HCT116 (cell line): ENCODE measurements at regions not wholly inside any gene's neighbourhood (a gene's known extent, or its start where the extent isn't known, plus 50 kb on each side); places are given as distances from the start of the nearest gene placed in this dataset.
A peak's percentile ranks its signal among the peaks of the same experiment; 100 is the strongest.
"Not testable (repeated sequence)": the region's sequence is repeated elsewhere in the genome, so short reads cannot be mapped to it uniquely, and the experiment has no call there.

ENCODE experiments used
- ATAC-seq: fragments of 200-7000 bp; cut with Tn5 transposase; 2 replicates; pipeline ENCODE4 v1.9.1; 2020; ENCODE audit warnings: mild to moderate bottlenecking, moderate library complexity
- BruUV-seq: library from RNA; stranded (reverse); fragments of 400-500 nt; replicated peaks from 2 replicates; lab custom pipeline; 2021; lab: Mats Ljungman, UMichigan
- CTCF ChIA-PET: fragments of 300-600 bp; sonication (Branson Sonifier 250); formaldehyde crosslinking; loops from one replicate; lab custom pipeline; 2021; ENCODE audit warnings: antibody characterized with exemption; lab: Charles Lee
- POLR2A ChIA-PET: fragments of 300-600, 350-600 bp; sonication (Branson Sonifier 250); formaldehyde crosslinking; loops from one replicate; lab custom pipeline; 2021; ENCODE audit warnings: antibody characterized with exemption; lab: Charles Lee
- RAD21 ChIA-PET, 2 experiments: fragments of 300-600 bp; sonication (Branson Sonifier 250); formaldehyde crosslinking; loops; one replicate each; lab custom pipeline; 2023; ENCODE audit warnings: low total read pairs in 2 of 2; ENCODE audit not compliant: uncharacterized antibody in 2 of 2, unreplicated experiment in 2 of 2, low non-redundant PET in 1 of 2; lab: Charles Lee
- DNase-seq: peaks from one replicate; pipeline ENCODE4 v3.0.0-alpha.2; 2010; ENCODE audit warnings: low read depth, low spot score
- H2AFZ ChIP-seq: fragments of 200-600 bp; shearing (Covaris generic), sonication (generic); 2 replicates; pipeline ENCODE4 v1.6.1; 2017; ENCODE audit warnings: low read depth, mixed run types, mixed read lengths, antibody characterized with exemption, low read length; ENCODE audit not compliant: poor library complexity, severe bottlenecking
- H3K27ac ChIP-seq: 2 replicates; pipeline ENCODE4 v1.5.1; 2012; ENCODE audit warnings: low read depth, low read length
- H3K27me3 ChIP-seq: fragments of 200-600 bp; sonication (generic); 2 replicates; pipeline ENCODE4 v1.6.1; 2016; ENCODE audit warnings: mixed run types, low read length, mixed read lengths; ENCODE audit not compliant: insufficient read depth
- H3K36me3 ChIP-seq, 2 experiments: fragments of 200-500 bp in 1 of 2; fragments of 200-600 bp in 1 of 2; sonication (Bioruptor generic) in 1 of 2; sonication (generic) in 1 of 2; 2 replicates each; pipeline versions ENCODE4 v1.5.1 to v1.6.1; 2014 to 2016; ENCODE audit warnings: low read length in 2 of 2, inconsistent platforms in 1 of 2, mixed read lengths in 1 of 2, mixed run types in 1 of 2; ENCODE audit not compliant: insufficient read depth in 2 of 2, control insufficient read depth in 1 of 2
- H3K4me1 ChIP-seq, 2 experiments: fragments of 200-600 bp in 1 of 2; sonication (generic) in 1 of 2; 2 replicates each; pipeline versions ENCODE4 v1.5.1 to v1.6.1; 2012 to 2017; ENCODE audit warnings: low read length in 2 of 2, inconsistent platforms in 1 of 2, mild to moderate bottlenecking in 1 of 2, mixed read lengths in 1 of 2, mixed run types in 1 of 2, moderate library complexity in 1 of 2; ENCODE audit not compliant: insufficient read depth in 2 of 2, control insufficient read depth in 1 of 2
- H3K4me2 ChIP-seq: fragments of 200-600 bp; sonication (generic); 2 replicates; pipeline ENCODE4 v1.6.1; 2017; ENCODE audit warnings: mixed run types, low read length, mixed read lengths
- H3K4me3 ChIP-seq, 2 experiments: fragments of 200-600 bp in 1 of 2; sonication (generic) in 1 of 2; replicated peaks in 1 of 2; 2 replicates each; pipeline ENCODE4 v1.5.1; 2011 to 2016; ENCODE audit warnings: low read length in 2 of 2, control low read depth in 1 of 2, low read depth in 1 of 2, mild to moderate bottlenecking in 1 of 2, mixed read lengths in 1 of 2, mixed run types in 1 of 2
- H3K79me2 ChIP-seq: fragments of 200-600 bp; sonication (generic); 2 replicates; pipeline ENCODE4 v1.6.1; 2017; ENCODE audit warnings: mild to moderate bottlenecking, mixed run types, low read length, moderate library complexity, mixed read lengths; ENCODE audit not compliant: insufficient read depth
- H3K9ac ChIP-seq: fragments of 200-600 bp; sonication (generic); 2 replicates; pipeline ENCODE4 v1.6.1; 2016; ENCODE audit warnings: low read length, mixed read lengths
- H3K9me2 ChIP-seq: fragments of 200-600 bp; sonication (generic), shearing (Covaris generic); 2 replicates; pipeline ENCODE4 v1.6.1; 2017; ENCODE audit warnings: mixed run types, mild to moderate bottlenecking, moderate library complexity; ENCODE audit not compliant: insufficient read depth
- H3K9me3 ChIP-seq, 2 experiments: fragments of 200-500 bp in 1 of 2; fragments of 200-600 bp in 1 of 2; sonication (Bioruptor generic) in 1 of 2; sonication (generic) in 1 of 2; 2 replicates each; pipeline ENCODE4 v1.6.1; 2014 to 2017; ENCODE audit warnings: low read length in 2 of 2, mixed read lengths in 2 of 2, inconsistent platforms in 1 of 2, low read depth in 1 of 2, mild to moderate bottlenecking in 1 of 2, mixed run types in 1 of 2, moderate library complexity in 1 of 2; ENCODE audit not compliant: control insufficient read depth in 1 of 2, insufficient read depth in 1 of 2
- H4K20me1 ChIP-seq: fragments of 200-600 bp; sonication (generic), shearing (Covaris generic); 2 replicates; pipeline ENCODE4 v1.6.1; 2017; ENCODE audit warnings: mixed run types, mild to moderate bottlenecking, moderate library complexity; ENCODE audit not compliant: insufficient read depth
- POLR2A ChIP-seq: IDR thresholded peaks from 2 replicates; pipeline ENCODE4 v1.7.0; 2011; ENCODE audit warnings: borderline replicate concordance; ENCODE audit not compliant: insufficient read depth, insufficient read length; ENCODE audit errors: extremely low read depth
- intact Hi-C: fragments of 100-400 bp; cut with micrococcal nuclease; formaldehyde crosslinking; loops from 2 replicates; pipeline ENCODE4 v1.10.0; 2022

DNA sequence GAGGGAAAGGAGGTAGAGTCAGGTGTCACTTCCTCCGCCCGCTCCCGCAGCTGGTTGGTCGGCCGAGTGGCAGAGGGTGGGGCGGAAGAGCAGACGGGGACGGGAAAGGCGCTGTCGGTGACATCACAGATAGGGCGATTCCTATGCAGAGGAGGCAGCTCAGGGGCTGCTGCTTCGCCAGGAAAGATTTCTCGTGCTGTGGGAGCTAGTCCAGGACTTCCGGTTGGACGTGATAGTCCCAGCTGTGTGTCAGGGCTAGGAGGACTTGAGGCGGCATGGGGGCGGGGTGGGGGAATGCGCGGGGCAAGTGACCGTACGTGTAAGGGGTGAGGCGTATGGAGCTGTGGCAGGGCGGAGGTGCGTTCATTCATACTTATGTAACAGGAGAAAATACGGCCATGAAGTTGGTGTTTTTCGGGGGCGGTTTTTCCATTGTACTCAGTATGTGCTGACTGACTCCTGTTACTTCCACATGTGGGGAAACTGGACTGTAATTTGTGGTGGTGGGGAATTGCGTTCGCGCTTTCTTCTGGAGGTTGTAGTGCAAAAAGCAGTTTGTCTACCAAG lies 60.1 kb upstream of the NBPF8 start:
- H3K27me3 ChIP-seq, H3K9me3 ChIP-seq, H3K9me2 ChIP-seq, H3K27ac ChIP-seq, H3K4me2 ChIP-seq, RAD21 ChIA-PET, H4K20me1 ChIP-seq, H3K4me3 ChIP-seq, CTCF ChIA-PET, H3K9ac ChIP-seq, DNase-seq, H3K36me3 ChIP-seq, H2AFZ ChIP-seq, H3K4me1 ChIP-seq, POLR2A ChIA-PET, intact Hi-C loops, BruUV-seq, H3K79me2 ChIP-seq: not testable (repeated sequence)
- TF ChIP-seq POLR2A: peak; percentile 43
- peak; percentile 73; the same call in 1 of the 2 replicates for ATAC-seq

GRCh38 chr1:120342231-120343073 lies 72.4 kb upstream of the NBPF8 start:
- H3K9me3 ChIP-seq, H3K27me3 ChIP-seq, BruUV-seq, H2AFZ ChIP-seq, H4K20me1 ChIP-seq, H3K9me2 ChIP-seq, H3K36me3 ChIP-seq, RAD21 ChIA-PET, ATAC-seq, H3K27ac ChIP-seq, DNase-seq, POLR2A ChIA-PET, intact Hi-C loops, H3K4me1 ChIP-seq, H3K9ac ChIP-seq, CTCF ChIA-PET, H3K79me2 ChIP-seq: not testable (repeated sequence)
- peak overlapping the region; percentile 43 for H3K4me2 ChIP-seq
- H3K4me3 ChIP-seq: peak overlapping the region; percentile 26 to 28; a peak in 2 of 4 replicates

- H3K79me2 ChIP-seq, CTCF ChIA-PET, H4K20me1 ChIP-seq, H3K27ac ChIP-seq, BruUV-seq, H3K9me2 ChIP-seq, H3K9me3 ChIP-seq, H2AFZ ChIP-seq, H3K4me1 ChIP-seq, POLR2A ChIA-PET, RAD21 ChIA-PET, intact Hi-C loops, H3K27me3 ChIP-seq, H3K36me3 ChIP-seq: not testable (repeated sequence)
- H3K4me2 ChIP-seq: peak overlapping the region; percentile 64
- DNase-seq (peak; percentile 0), ATAC-seq (peak; percentile 55)
- peak overlapping the region; percentile 40 to 56 for H3K4me3 ChIP-seq
- H3K9ac ChIP-seq: peak overlapping the region; percentile 23; the same call in 1 of the 2 replicates
These were observed 73.1 kb upstream of the NBPF8 start for GRCh38 chr1:120341756-120342155.

GRCh38 chr1:120340838-120341751 lies 73.7 kb upstream of the NBPF8 start:
- intact Hi-C loops, H3K9me2 ChIP-seq, H4K20me1 ChIP-seq, H2AFZ ChIP-seq, H3K9me3 ChIP-seq, RAD21 ChIA-PET, H3K27ac ChIP-seq, H3K4me1 ChIP-seq, ATAC-seq, DNase-seq, H3K9ac ChIP-seq, BruUV-seq, H3K27me3 ChIP-seq, H3K36me3 ChIP-seq, POLR2A ChIA-PET, CTCF ChIA-PET, H3K79me2 ChIP-seq: not testable (repeated sequence)
- H3K4me3 ChIP-seq: peak overlapping the region; percentile 40 to 56
- peak overlapping the region; percentile 64 for H3K4me2 ChIP-seq
